ENCODE measurements at regions not wholly inside any gene's neighbourhood (a gene's known extent, or its start where the extent isn't known, plus 50 kb on each side); places are given as distances from the start of the nearest gene placed in this dataset.

DNA sequence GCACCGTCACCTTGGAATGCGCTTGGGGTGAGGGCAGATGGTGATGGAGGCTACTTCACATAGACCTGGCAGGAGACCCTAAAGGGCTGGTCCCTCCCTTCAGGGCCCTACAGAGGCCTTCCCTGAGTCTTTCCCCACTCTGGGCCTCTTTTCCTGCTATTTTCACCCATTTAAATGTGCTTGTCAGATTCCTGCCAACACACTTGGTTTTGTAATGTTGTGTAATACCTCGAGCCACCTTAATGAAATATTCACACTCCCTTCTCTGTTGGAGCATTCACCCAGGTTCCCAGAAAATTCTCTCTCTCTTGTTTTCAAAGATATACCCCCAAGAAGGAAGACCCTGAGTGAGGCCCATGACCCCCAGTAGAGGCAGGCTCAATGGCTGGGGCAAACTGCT lies 456.6 kb upstream of the DYNLRB2 start:
- TF ChIP-seq, protein P1, sequence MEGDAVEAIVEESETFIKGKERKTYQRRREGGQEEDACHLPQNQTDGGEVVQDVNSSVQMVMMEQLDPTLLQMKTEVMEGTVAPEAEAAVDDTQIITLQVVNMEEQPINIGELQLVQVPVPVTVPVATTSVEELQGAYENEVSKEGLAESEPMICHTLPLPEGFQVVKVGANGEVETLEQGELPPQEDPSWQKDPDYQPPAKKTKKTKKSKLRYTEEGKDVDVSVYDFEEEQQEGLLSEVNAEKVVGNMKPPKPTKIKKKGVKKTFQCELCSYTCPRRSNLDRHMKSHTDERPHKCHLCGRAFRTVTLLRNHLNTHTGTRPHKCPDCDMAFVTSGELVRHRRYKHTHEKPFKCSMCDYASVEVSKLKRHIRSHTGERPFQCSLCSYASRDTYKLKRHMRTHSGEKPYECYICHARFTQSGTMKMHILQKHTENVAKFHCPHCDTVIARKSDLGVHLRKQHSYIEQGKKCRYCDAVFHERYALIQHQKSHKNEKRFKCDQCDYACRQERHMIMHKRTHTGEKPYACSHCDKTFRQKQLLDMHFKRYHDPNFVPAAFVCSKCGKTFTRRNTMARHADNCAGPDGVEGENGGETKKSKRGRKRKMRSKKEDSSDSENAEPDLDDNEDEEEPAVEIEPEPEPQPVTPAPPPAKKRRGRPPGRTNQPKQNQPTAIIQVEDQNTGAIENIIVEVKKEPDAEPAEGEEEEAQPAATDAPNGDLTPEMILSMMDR (IDR thresholded peaks at IDR 0.05) = no peak
- no peak for TF ChIP-seq EZH2 (IDR thresholded peaks at IDR 0.05; ENCODE audit: borderline replicate concordance, insufficient read depth, low read depth, low read length, poor library complexity, severe bottlenecking)
